ENCODE measurements at regions not wholly inside any gene's neighbourhood (a gene's known extent, or its start where the extent isn't known, plus 50 kb on each side); places are given as distances from the start of the nearest gene placed in this dataset.

DNA sequence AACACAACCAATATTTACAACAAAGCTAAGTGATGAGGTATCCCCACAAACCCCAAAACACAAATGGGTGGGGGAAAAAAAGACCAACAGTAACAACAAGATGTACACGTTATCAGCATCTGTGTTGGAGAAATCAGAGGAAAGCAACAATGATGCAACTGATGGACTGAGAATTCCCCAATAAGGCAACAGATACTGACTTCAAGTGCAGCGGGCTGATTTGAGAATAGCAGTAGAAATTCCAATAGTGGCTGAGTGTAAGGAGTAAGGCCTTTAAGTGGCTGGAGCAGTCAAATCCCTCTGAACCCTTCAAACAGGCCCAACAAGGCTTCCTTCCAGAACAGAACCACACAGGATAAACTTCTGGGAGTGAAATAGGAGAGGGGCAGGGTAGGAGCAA lies 97.6 kb downstream of the TM2D1 start:
- no peak for DNase-seq

GRCh38 chr1:61626816-61627215 lies 98.1 kb downstream of the TM2D1 start:
- DNase-seq = no peak

DNA sequence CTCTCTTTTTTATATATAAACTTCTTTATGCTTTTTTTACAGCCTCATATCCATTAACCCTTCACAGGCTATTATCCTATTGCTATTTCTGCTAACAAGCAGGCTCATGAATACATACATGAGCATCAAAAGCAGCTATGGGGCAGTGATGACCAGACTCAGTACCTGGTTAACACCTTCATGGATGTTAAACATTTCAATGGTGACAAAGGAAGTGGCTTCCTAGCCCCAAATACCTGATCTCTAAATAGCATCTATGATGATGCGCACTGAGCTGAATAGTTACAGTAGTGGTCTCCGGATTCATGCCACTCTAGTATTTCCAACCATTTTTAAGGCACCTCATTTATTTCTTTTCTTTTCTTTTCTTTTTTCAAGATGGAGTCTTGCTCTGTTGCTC lies 101.1 kb downstream of the TM2D1 start:
- DNase-seq = no peak

GRCh38 chr1:61620536-61620935 lies 104.4 kb downstream of the TM2D1 start:
- DNase-seq = no peak

GRCh38 chr1:61618755-61619154 lies 106.2 kb downstream of the TM2D1 start:
- no peak for DNase-seq

DNA sequence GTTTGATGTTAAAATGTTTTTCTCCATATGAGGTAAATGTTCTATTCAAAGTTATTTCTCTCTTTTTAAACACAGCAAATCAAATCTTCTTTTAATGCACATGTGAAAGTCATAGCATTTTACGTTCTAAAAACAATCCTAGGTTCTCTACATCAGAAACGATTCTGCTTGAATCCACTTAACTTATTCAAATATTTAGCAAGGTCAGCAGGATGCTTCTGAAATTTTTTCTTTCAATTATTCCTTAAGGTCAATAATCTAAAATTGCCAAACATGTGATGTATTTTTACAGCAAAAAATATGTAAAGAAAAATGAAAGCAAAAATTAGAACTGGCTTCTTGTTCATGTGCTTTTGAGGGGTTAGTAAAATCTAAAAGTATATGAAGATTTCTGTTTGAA lies 106.7 kb downstream of the TM2D1 start:
- DNase-seq = no peak

DNA sequence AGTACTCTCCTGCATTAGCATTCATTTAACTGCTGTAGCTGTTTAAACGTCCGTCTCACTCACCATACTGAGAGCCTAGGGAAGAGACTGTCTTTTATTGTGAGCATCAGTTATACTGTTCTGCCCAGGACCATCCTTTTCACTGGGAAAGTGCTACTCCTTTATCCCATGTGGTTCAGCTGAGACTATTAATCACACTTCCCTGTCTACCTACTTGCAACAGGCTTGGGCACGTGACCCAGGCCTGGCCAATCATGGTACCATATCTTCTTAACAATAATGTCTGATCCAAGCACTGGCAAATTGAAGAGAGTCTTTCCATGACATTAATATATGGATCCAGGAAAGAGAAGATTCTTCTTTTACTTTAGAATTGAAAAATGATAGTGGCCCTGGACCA lies 108.1 kb downstream of the TM2D1 start:
- no peak for DNase-seq

GRCh38 chr1:61612602-61613001 lies 112.3 kb downstream of the TM2D1 start:
- no peak for DNase-seq

DNA sequence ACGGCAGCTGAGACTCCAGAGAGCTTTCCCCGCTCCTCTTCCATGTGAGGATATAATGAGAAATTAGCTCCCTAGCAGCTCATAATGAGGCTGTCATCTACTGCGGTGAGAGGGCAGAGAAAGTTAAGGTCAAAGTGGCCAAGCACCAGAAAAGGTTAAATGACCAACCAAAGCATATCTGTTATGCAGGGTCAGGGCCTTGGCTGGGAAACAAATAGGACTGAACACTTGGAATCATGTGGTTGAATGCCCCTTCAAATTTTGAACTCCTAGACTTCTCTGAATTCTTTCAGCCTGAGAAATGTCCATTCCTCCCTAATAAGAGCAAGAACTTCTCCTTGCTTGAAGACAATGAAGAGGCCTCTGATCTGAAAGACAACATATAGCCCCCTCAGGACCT lies 115.9 kb downstream of the TM2D1 start:
- no peak for DNase-seq

DNA sequence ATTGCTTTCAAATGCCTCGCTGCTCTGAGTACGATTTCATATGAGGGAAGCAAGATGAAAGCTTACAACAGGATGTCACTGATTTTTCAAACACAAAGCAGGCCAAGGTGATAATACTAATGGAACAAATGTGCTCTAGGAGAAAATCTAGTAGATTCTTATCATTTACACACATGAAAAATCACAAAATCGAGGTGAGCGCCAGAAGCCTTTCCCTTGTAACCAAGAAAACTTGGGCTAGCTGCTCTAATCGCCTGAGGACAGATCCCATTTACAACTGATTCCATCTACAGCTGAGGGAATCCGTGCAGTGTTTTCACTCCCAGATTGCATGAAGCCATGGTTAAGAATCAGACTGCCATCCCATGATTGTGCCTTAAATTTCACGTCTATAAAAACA lies 117.5 kb downstream of the TM2D1 start:
- DNase-seq = no peak

DNA sequence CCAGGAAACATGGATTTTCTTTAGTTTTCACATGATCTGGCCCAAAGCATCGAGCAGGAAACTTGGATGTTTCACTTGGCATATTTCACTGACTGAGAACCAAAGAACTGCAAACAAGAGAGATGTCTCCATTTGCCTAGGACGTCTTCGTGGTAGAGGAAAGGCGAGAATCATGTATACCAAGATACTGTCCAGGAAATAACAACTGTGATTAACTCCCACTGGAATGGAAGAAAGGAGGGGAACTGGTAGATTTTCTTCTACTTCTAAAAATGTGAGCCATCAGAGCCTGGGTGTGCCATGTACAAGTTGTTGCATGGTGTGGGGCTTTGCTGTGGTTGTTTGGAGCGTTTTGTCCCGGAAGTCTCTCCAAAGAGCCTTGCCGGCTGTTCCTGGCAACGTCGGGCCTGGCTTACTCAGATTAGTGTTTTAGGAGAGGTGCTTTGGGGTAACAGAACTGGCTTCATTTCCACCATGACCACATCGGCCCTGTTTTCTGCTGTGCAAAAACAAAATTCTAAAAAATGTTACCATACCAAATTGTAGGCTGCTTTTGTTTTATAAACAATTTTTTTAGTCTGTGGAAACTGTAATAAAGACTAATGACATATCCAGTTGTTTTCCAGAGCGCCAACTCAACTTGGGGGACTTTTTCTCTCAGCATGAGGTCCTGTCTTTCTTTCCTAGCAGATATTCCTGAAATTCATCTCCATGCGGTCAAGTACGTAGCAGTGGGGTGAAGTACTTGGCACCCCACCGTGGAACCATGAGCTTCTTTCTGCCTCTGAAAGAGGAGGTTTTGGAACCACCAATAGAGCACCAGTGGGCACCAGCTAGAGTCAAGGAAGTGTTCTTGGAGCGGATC lies 118.3 kb downstream of the TM2D1 start:
- DNase-seq = no peak

- no peak for DNase-seq
Measured at GRCh38 chr1:61605607-61606321, 119.2 kb downstream of the TM2D1 start.

- DNase-seq = no peak
Measured at GRCh38 chr1:61604684-61605083, 120.3 kb downstream of the TM2D1 start.

DNA sequence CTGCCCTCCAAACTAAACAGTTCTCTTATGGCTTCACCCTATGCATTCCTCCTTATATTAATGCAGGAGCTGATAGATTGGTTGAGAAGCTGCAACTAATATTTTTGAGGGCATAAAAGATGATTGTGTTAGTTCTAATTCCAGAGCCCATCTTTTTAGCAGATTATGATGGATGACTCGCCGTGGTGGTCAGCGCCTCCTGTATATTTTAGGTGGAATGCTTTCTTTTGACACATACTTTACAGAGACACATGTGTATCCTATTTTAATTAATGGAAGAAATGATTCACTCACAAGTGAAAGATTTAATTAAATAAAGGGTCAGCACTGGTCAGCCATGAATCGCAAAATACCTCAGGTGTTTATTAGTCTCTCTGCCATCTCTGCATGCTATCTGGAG lies 120.7 kb downstream of the TM2D1 start:
- DNase-seq = no peak

GRCh38 chr1:61602663-61603062 lies 122.3 kb downstream of the TM2D1 start:
- DNase-seq = no peak

DNA sequence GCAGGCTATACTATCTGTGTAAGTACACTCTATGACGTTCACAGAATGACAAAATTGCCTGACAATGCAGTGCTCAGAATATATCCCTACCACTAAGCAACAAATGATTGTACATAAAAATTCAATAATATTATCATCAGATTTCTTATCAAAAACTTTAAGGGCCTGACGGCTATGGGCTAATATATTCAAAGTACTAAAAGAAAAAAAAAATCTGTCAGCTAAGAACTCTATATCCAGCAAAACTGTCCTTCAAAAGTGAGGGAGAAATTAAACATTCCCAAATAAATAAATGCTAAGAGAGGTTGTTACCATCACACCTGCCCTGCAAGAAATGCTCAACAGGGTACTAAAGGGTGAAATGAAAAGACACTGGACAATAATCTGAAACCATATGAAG lies 127.3 kb downstream of the TM2D1 start:
- no peak for DNase-seq

- no peak for DNase-seq
Measured at GRCh38 chr1:61593331-61593730, 131.6 kb downstream of the TM2D1 start.

GRCh38 chr1:61591351-61591750 lies 133.6 kb downstream of the TM2D1 start:
- DNase-seq = no peak

DNA sequence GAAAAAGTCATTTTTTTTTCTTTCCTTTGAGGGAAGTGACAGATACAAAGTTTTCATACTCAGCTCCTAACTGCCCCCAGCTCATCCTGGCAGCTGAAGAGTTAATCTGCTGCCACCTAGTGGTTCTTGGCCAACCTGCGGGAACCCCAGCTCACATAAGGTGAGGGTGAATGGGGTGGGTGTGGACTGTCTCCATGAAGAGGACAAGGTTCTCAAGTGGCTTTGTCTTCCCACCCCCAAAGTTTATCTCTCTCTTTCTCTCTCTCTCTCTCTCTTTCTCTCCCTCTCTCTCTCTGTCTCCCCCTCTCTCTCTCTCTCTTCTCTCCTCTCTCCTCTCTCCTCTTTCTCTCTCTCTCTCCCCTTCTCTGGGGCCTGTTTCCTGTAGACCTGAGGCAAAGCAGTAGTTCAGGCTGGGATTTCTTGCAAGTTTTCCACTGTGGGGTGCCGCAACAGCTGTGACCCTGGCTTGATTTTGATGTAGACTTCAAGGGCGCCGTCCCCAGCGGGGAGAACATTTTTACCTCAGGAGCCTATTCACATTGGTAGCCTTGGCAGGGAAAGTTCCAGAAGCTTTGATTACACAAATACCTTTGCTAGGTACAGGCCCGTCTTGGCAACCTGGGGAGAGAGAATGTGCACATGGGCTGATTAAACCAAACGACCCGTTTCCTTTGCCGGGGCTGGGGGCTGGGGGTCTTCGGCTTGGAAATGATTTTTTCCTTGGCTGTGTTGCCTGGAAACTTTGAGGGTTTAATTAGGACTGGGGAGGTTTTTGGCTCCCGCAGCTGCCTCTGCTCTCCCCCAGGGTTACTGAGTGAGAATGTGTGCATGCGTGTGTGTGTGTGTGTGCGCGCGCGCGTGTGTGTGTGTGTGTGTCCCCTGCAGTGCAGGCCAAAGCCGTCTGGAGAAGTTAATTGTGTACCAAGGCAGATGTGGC lies 135.9 kb downstream of the TM2D1 start:
- peak; percentile 34 for DNase-seq

- no peak for DNase-seq
Measured at GRCh38 chr1:61585714-61586113, 139.2 kb downstream of the TM2D1 start.

- DNase-seq = no peak
Measured at GRCh38 chr1:61583703-61584102, 141.2 kb downstream of the TM2D1 start.

DNA sequence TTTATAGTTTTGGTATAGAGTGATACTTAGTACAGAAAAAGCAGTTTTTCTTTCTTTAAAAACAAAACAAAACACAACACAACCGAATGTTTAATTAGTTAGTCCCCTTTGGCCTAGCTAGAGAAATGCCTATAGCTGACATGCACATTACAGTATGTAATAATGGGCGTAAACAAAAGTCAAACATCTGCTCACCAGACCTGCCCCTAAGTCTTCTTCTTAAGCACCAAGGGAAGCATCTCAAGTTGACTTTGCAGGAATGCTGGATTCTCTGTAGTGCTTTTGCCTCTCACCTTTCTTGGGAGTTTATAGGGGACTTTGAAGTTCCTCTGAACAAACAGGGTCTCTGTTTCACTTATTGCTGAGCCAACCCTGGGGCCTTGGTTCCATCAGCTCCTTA lies 143.7 kb downstream of the TM2D1 start:
- no peak for DNase-seq

- DNase-seq = no peak
Measured at GRCh38 chr1:61580417-61580816, 144.5 kb downstream of the TM2D1 start.

Measured in stimulated activated naive CD4-positive, alpha-beta T cell treated with Interleukin-2 at 50 U/mL for 16 hours (primary cell).